AG08396 (cell line): ENCODE measurements at regions not wholly inside any gene's neighbourhood (a gene's known extent, or its start where the extent isn't known, plus 50 kb on each side); places are given as distances from the start of the nearest gene placed in this dataset.

Source experiments
- DNase-seq: peaks from one replicate; pipeline ENCODE4 v3.0.0; 2012; ENCODE audit warnings: low spot score, mixed read lengths

DNA sequence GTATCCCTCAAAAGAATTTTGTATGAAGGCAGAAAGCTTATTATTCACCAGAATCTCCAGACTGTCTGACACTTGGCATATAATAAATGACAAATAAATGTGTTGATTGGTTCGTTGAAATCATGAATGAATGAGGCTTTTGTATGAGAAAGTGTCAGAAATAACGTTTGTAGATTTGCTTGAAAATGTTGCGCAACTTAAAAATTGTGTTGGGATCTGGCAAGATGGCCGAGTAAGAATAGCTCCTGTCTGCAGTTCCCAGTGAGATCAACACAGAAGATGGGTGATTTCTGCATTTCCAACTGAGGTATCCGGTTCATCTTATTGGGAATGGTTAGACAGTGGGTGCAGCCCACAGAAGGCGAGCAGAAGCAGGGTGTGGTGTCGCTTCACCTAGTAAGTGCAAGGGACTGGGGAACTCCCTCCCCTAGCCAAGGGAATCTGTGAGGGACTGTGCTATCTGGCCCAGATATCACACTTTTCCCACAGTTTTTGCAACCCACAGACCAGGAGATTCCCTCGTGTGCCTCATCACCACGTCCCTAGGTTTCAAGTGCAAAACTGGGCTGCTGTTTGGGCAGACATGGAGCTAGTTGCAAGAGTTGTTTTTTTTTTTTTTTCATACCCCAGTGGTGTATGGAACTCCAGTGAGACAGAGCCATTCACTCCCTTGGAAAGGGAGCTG, 759.0 kb downstream of the LTN1 start:
- DNase-seq = no peak

DNA sequence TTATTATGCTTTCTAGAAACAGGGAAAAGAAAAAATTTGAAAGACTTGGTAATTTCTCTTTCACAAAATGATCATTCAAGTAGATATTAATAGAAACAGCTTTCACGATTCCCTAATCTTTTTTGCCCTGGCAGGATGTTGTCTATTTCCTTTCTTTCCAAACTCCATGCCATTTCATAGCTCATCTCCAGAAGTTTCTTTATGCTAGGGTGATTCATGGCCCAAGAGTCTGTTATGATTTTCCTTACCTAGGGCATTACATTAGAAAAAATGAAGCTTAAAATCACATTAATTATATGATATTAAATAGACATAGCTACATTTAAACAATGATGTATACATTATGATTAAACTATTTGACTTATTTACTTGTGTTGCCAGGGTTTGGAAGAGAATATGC, 762.1 kb downstream of the LTN1 start:
- no peak for DNase-seq

DNA sequence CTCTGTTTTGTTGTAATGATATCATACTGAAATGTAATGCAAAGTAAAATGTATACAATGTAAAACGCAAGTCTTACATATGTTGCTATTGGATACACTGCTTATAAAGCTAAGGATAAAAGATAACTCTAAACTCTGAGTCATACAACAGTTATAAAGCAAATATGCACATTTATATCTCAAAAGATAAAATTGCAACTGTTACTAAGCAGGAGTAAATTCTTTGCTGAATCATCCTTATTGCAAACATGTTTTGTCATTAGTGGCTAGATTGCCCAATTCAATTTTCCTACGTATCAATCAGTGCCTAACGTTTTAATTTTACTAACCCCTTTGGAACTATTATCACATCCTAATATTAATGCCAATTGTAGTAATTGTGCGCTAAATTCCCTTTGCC, 762.9 kb downstream of the LTN1 start:
- peak; percentile 12 for DNase-seq

DNA sequence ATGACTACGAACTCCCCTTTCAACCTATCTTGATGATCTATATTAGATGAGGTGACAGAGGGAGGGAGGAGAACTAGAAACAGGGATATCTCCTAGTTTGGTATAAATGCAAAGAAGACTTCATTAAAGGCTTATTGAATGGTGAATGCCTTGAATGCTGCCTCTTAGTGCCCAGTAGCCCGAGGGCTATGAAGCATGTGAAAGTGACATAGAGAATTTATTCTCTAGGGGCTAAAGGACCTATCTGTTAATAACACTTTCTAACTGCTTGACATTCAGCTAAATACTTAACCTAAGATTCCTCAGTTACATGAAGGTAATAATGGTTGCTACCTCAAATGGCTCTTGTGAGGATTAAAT, 764.1 kb downstream of the LTN1 start:
- no peak for DNase-seq

DNA sequence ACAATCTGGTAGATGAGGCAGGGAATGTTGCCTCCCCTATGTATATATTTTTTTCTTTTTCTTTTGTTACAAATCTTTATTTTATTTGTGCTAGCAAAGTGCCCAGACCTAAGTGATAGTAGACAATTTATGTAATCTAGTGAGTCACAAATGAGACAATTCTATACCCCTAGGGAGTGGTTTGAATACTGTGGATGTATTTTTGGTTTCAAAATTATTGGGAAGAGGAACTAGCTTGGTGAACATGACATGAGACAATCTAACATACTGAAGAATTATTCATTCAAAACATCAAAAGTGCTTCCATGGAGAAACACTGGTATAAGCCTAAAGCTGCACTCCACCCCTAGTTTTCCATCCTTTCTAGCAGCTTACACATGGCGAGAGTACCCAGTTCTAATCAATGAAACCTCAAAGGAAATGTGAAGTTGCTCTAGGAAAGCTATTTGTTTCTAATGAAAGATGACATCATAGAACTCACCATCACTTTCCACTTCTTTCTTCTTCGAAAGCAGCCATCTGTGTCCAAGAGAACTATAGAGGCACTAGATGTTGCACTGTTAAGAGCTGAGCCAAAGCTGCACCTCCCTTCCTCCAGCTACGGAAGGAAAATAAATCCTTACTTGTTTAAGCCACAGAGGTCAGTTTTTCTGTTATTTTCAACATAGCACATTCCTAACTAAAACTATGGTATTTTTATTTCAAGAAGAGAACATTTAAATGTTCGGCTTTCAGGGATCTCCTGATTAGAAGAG, 764.6 kb downstream of the LTN1 start:
- no peak for DNase-seq

DNA sequence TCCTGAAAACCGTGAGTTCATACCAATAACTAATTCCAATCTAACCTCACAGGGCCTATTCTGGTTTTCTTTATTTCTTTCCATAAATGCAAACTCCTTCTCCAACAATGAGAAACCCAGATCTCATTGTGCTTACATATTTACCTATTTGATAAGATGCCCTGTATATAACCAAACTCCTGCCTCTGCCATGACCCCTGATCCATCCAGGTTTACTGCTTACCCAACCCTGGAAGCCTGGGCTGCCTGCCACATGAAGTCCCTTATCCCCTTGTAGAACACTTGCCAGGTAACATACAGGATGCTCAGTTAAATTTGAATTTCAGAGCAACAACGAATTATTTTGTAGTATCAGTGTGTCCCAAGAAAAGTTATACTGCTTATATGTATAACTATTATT, 766.1 kb downstream of the LTN1 start:
- DNase-seq = no peak

DNA sequence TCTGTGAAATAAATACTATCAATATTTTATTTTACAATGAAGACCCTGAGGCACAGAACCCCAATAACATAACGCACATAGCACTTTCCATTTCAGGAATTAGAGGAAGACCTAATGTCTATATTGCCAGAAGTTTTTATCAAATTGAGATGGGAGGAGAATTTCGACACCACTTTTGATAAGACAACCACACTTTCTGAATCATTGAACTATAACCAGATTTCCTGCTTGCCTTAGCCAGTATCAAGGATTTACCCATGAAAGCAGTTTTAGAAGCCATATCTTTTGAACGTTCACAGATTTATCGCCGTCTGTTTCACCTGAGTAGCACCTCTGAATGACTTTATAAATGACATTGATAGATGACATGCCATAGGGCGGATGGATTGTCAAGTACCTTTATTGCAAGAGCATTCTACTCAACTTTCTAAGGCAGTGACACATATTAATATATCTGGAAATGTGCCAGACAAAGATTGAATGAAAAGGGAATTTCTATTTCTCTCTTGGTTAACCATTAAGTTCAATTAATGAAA, 768.4 kb downstream of the LTN1 start:
- no peak for DNase-seq

DNA sequence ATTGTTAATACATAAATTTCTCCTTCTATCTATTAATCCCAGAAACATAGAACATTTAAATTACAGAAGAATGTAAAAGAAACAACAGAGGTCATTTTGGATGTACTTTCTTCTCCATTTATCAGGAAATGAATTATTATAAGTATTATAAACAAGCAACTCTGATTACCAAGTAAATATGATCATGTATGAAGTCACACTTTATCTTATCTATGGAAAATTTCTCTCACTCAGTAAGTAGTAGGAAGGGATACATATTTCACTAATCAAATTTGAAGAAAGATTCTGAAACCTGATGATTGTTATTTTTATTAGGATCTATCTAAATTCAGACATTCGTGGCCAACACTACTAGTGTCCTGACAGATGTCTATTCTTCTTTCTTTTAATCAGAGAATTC, 770.7 kb downstream of the LTN1 start:
- no peak for DNase-seq

DNA sequence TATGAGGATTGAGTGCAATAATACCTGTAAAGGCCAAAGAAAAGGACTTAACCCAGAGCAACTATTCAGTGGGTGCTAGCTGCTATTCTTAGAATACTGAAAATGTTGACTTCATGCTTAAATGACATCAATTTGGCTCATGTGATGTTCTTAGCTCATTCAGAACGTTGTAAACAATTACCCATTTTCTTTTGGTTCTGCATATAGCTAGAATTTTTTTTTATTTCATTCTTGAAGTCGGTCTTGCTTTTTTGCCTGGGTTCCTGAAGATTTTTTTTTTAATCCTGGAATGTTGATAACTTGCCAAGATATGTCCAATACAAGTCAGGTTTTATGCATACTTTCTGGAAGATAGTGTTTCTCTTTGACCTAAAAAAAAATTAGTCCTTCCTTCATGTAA, 772.0 kb downstream of the LTN1 start:
- no peak for DNase-seq

DNA sequence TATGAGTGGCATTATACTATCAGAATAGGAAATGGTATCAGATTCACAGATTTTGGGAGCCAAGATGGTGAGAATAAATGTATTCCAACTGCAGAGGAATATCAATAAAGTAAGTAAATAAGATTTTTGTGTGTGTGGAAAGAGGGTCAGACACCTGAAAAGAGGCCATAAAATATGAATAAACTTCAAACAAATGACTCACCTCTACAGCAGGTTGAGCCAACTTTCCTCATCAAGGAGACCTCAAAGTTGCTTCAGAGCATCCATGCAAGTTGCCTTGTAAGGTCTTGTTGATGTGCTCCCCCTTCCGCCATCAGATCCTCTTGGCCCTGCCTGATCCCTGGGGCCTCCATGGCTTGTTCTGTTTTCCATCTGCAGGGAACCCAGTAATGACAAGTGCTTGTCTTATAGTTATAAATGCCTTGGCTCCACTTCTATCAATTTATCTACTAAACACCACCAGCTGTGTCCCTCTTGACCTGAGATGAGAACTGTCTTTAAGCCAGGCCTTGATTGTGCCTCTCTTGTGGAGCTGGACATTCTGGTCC, 775.6 kb downstream of the LTN1 start:
- no peak for DNase-seq

DNA sequence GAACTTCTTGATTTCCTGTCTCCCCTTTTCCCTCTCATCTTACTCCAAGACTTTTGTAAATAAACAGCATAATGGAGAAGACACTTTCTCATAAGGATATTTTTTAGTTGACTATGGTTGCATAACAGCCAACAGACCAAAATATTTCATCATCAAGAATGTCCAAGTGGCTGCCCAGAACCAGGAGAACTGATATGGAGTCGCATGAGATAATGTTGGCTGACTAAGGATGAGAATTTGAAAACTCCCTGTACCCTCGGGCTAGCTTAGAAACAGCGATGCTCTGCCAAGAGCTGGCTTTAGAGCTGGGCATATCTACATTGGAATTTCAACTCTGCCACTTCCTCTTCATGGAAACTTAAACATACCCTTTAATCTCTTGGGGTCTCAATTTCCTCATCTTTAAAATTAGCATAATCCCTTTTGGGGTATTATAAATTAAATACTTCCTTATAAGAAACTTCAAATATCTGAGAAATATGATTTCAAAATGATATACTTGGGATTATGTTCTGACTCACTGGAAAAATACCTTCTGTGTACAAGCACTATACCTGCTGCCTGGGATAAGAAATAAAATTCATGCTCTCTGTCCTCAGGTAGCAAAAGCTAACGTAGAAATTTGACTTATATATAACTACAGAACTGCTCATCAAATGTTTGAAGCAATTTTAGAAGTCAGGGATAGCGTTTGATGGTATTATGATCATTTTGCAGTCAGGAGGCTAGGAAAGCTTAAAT, 777.3 kb downstream of the LTN1 start:
- DNase-seq = peak; percentile 19

DNA sequence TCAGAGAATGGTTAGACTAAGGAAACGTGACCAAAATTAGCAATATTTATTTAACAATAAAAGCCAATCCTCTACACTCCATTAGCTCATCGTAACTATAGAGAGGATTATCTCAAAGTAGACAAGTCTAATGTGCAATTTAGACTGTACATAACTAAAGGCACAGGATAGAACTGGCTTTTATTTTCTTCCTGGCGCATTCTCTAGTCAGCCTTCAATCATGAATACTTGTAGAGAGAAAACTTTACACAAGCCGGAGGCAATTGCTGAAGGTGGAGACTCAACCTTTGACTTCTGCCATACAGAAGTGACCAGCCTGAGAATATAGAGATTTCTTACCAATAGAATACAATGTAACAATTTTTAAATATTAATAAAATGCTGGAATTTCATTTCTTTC, 777.9 kb downstream of the LTN1 start:
- no peak for DNase-seq

DNA sequence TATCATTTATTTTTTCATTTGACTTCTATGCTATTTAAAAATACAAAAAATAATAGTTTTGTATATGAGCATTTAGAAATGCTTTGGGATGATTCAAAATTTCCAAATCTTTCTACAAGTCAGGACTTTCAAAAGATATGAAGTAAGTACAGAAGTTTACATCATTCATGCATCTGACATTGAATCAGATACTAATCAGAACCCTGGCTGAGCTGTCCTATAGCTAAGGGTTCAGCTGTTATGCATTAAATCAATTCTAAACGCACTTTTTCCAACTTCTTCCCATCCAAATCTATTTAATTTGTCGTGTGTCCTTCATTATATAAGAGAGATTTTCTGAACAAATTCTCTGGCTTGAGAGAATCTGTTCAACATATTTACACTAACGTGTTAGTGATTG, 779.4 kb downstream of the LTN1 start:
- no peak for DNase-seq

DNA sequence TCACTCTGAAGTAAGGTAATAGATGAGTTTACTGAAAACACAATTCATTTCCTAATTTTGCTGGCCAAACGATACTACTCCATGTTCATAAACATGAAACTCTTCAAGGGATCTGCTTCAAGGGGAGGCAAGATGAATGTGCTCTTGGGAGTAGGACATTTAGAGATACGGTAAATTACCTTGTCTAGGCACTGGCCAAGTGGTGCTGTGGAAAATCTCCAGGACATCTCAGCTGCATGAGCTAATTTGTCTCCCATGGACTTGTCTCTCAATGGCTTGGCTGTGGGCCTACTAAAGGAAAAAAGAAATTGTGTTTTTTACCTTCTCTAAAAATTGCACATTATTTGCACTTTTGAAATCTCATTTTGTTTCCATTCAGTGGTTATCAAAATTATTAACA, 780.6 kb downstream of the LTN1 start:
- DNase-seq = no peak

DNA sequence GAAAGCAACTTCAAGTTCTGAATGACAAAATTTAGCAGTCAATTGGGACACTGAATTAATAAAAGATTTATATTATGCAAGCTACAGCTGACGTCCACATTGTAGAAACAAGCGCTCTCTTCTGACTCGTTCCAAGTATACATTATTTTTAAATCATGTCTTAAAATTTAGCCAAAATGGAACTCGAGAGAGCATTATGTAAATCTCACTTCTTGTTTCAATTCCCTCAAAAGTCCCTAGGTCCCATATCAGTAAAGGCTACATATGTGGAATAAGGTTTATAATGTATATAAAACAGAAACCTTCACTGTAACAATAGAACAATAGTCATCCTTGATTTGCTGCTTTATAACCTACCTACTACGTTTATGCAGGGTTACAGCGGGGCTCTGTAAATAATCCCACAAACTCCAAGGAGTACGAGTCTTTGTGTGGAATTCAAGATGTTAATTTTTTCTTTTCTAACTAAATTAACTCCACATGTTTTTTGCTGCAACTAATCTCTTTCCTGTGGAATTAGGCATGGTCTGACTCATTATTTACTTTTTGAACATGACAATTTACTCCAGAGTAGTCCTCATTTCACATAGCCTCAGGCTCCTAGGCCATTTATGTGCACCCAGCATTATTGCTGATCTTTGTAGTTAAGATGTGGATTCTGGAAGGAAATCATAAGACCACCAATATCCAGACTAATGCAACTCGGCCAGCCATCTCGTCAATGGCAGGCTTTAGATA, 785.1 kb downstream of the LTN1 start:
- DNase-seq = peak; percentile 53

DNA sequence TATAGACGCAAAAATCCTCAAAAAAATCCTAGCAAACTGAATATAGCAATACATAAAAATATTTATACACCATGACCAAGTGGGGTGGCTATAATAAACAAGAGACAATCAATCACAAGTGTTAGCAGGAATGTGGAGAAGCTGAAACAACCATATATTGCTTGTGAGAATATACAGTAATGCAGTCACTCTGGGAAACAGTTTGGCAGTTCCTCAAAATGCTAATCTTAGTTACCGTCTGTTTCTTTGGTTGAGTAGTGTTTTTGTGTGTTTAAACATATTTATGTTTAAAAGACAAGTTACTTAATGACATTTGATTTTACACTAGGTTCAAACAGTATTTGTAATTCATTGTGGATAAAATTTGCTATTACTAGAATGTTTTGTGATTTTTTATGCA, 792.0 kb downstream of the LTN1 start:
- DNase-seq = no peak

DNA sequence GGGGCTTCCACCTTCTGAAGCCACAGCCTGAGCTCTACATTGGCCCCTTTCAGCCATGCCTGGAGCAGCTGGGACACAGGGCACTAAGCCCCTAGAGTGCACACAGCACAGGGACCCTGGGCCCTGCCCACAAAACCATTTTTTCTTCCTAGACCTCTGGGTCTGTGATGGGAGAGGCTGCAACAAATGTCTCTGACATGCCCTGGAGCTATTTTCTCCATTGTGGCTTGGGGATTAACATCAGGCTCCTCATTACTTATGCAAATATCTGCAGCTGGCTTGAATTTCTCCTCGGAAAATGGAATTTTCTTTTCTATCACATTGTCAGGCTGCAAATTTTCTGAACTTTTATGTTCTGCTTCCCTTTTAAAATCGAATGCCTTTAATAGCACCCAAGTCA, 795.7 kb downstream of the LTN1 start:
- DNase-seq = no peak

DNA sequence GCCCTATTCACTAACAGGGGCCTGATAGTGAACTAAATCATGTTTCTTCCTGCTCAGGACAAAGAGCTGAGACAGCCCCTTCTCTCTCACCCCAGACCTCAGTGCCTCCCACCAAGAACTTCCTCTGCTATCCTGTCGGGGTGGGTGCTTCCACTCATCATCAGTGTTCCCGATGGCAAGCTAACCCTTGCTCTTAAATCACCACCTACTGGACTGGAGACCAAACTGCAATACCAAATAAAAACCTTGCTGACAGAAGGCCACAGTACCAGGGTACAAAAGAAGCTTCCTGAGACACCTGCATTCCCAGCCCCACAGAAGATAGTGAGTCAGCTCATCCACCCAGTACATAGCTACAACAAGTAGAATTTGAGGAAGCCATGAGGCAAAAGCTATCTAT, 799.5 kb downstream of the LTN1 start:
- DNase-seq = no peak

DNA sequence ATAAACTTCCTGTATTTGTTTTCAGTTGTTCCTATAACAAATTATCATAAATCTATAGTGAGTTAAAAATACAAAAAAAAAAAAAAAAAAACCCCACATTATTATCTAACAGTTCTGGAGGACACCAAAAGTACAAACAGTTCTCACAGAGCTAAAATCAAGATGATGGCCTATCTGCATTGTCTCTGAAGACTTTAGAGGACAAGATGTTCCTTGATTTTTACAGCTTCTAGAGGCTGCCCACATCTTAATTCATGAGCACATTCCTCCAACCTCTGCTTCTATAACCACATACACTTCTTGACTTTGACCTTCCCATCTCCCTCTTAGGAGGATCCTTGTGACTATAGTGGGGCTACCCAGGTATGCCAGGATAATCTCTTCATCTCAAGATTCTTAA, 806.1 kb downstream of the LTN1 start:
- DNase-seq = no peak

DNA sequence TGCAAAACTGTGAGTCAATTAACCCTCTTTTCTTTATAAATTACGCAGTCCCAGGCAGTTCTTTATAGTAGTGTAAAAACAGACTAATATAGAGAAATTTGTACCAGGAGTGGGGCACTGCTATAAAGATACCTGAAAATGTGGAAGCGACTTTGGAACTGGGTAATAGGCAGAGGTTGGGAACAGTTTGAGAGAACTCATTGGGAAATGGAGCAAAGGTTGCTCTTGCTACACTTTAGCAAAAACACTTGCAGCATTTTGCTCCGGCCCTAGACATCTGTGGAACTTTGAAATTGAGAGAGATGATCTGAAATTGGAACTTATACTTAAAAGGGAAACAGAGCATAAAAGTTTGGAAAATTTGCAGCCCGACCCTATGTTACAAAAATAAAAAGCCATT, 810.9 kb downstream of the LTN1 start:
- DNase-seq = no peak

DNA sequence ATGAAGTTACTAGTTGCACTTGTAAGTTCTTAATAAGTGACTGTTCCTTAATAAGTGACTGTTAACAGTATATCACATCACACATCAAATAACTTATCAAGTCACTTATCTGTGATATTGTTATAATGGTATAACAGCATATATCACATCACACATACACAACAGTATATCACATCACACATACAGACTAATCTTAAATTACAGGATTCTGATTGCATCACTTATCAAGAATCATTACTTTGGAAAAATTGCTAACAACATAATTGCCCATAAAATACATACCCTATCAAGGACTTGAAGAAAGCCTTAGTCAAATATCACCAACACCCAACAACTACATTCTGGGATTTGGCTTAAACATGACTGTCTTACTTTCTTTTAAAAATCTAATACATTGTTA, 813.5 kb downstream of the LTN1 start:
- no peak for DNase-seq

DNA sequence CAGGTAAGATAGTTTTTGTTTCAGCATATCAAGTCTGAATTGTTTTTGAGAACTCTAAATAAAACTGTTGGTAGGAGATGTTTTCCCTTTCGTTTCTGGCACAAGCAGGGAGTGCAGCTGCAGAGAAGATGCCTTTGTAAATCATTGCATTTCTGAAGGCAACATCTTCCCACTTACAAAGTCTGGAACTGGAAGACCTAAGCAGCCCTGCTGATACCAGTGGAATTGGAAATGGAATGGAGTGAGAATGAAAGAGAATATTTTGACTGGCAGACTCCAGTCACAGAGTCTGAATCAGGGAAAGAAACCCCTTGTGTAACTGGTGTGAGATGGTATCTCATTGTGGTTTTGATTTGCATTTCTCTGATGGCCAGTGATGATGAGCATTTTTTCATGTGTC, 815.6 kb downstream of the LTN1 start:
- no peak for DNase-seq
